Calu3 (cell line): ENCODE measurements at regions not wholly inside any gene's neighbourhood (a gene's known extent, or its start where the extent isn't known, plus 50 kb on each side); places are given as distances from the start of the nearest gene placed in this dataset.

Experiments
- BruUV-seq: library from RNA; stranded (reverse); fragments of 400-500 nt; replicated peaks from 2 replicates; lab custom pipeline; 2021; lab: Mats Ljungman, UMichigan
- CTCF ChIA-PET: fragments of 300-600 bp; sonication (Branson Sonifier 250); formaldehyde crosslinking; loops from one replicate; lab custom pipeline; 2022; ENCODE audit warnings: antibody characterized with exemption; lab: Charles Lee
- DNase-seq: peaks from one replicate; pipeline ENCODE4 v3.0.0; 2022
- H3K27ac Mint-ChIP-seq: one replicate; pipeline ENCODE4 v1.8.0; 2022; ENCODE audit warnings: mixed read lengths; ENCODE audit not compliant: unreplicated experiment
- H3K27me3 Mint-ChIP-seq: one replicate; pipeline ENCODE4 v1.8.0; 2022; ENCODE audit warnings: mixed read lengths; ENCODE audit not compliant: unreplicated experiment
- H3K36me3 Mint-ChIP-seq: one replicate; pipeline ENCODE4 v1.8.0; 2022; ENCODE audit warnings: mild to moderate bottlenecking, moderate library complexity, mixed read lengths; ENCODE audit not compliant: insufficient read depth, unreplicated experiment
- H3K4me1 Mint-ChIP-seq: one replicate; pipeline ENCODE4 v1.8.0; 2022; ENCODE audit warnings: mild to moderate bottlenecking, low read depth, mixed read lengths; ENCODE audit not compliant: unreplicated experiment
- H3K4me3 Mint-ChIP-seq: one replicate; pipeline ENCODE4 v1.8.0; 2022; ENCODE audit warnings: mild to moderate bottlenecking, low read depth, moderate library complexity, mixed read lengths; ENCODE audit not compliant: unreplicated experiment
- H3K9me3 Mint-ChIP-seq: one replicate; pipeline ENCODE4 v1.8.0; 2022; ENCODE audit warnings: low read depth, mixed read lengths; ENCODE audit not compliant: unreplicated experiment
- CTCF ChIP-seq: fragments of 200-600 bp; IDR thresholded peaks from one replicate; pipeline ENCODE4 v1.8.0; 2022; ENCODE audit warnings: antibody characterized with exemption; ENCODE audit not compliant: unreplicated experiment
- intact Hi-C: fragments of 100-400 bp; cut with micrococcal nuclease; formaldehyde crosslinking; loops from one replicate; pipeline ENCODE4 v1.10.0; 2022; ENCODE audit not compliant: unreplicated experiment

GRCh38 chr2:21363364-21363763, 239.6 kb downstream of the TDRD15 start:
- CTCF ChIA-PET: no interaction called here
- no peaks in the 10 kb centered on the region for H3K9me3 Mint-ChIP-seq

DNA sequence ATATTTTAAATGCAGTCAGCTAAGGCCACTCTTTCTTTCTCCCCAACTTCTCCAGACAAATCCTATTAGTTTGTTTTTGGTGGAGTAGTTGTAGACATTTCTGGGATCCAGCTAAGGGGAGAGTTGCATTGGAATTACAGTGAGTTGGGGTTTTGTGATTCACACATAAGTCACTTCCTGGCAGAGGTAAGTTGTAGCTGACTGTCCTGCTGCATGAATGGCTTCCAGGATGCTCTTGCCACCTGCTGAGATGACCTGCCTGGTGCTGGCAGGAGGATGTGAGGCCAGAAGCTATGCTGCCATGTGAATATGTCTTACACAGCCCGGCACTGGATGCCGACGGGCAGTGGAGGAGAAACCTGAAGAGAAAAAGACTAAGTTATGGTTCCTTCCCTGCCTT, 243.7 kb downstream of the TDRD15 start:
- no TSS peak for BruUV-seq
- CTCF ChIA-PET: no interaction called here
- Mint-ChIP-seq H3K36me3 (no peaks in the 10 kb centered on the region), H3K27ac (no peak overlapping the region), H3K4me3 (no peak overlapping the region), H3K9me3 (no peaks in the 10 kb centered on the region), H3K4me1 (no peaks in the 10 kb centered on the region), H3K27me3 (peaks cover 13% of the 10 kb centered on the region)
- no peak for TF ChIP-seq CTCF
- intact Hi-C loops: no loop called here
- no peak for DNase-seq

More at GRCh38 chr2:21363364-21363763, 239.6 kb downstream of the TDRD15 start:
- intact Hi-C loops: no loop called here
- no peaks in the 10 kb centered on the region for H3K4me1 Mint-ChIP-seq
- H3K27ac Mint-ChIP-seq: no peak overlapping the region
- no peak for DNase-seq
- H3K36me3 Mint-ChIP-seq: no peaks in the 10 kb centered on the region
- no peak for TF ChIP-seq CTCF
- BruUV-seq: no TSS peak
- H3K27me3 Mint-ChIP-seq: no peaks in the 10 kb centered on the region
- H3K4me3 Mint-ChIP-seq: no peak overlapping the region

- Mint-ChIP-seq H3K27me3 (peaks cover 13% of the 10 kb centered on the region), H3K36me3 (no peaks in the 10 kb centered on the region), H3K4me1 (no peaks in the 10 kb centered on the region), H3K9me3 (no peaks in the 10 kb centered on the region), H3K27ac (no peak overlapping the region), H3K4me3 (no peak overlapping the region)
- CTCF ChIA-PET: no interaction called here
- TF ChIP-seq CTCF: no peak
- intact Hi-C loops: no loop called here
- DNase-seq: no peak
- BruUV-seq: no TSS peak
These were observed 246.0 kb downstream of the TDRD15 start for GRCh38 chr2:21369787-21370186.

- BruUV-seq: no TSS peak
- H3K4me3 Mint-ChIP-seq: no peak overlapping the region
- intact Hi-C loops: no loop called here
- no peaks in the 10 kb centered on the region for H3K4me1 Mint-ChIP-seq
- TF ChIP-seq CTCF: no peak
- CTCF ChIA-PET: no interaction called here
- no peak overlapping the region for H3K27ac Mint-ChIP-seq
- DNase-seq: no peak
- H3K27me3 Mint-ChIP-seq: peaks cover 20% of the 10 kb centered on the region
- no peaks in the 10 kb centered on the region for H3K9me3 Mint-ChIP-seq
- no peaks in the 10 kb centered on the region for H3K36me3 Mint-ChIP-seq
These were observed 247.8 kb downstream of the TDRD15 start for GRCh38 chr2:21371499-21372003.
